GM19463 (cell line): ENCODE measurements at regions not wholly inside any gene's neighbourhood (a gene's known extent, or its start where the extent isn't known, plus 50 kb on each side); places are given as distances from the start of the nearest gene placed in this dataset.
"Not testable (repeated sequence)": the region's sequence is repeated elsewhere in the genome, so short reads cannot be mapped to it uniquely, and the experiment has no call there.

Source experiments
- ATAC-seq: cut with Tn5 transposase; IDR thresholded peaks from one replicate; pipeline ENCODE4 v1.9.1; 2021; ENCODE audit warnings: mild to moderate bottlenecking, moderate library complexity; ENCODE audit not compliant: unreplicated experiment

DNA sequence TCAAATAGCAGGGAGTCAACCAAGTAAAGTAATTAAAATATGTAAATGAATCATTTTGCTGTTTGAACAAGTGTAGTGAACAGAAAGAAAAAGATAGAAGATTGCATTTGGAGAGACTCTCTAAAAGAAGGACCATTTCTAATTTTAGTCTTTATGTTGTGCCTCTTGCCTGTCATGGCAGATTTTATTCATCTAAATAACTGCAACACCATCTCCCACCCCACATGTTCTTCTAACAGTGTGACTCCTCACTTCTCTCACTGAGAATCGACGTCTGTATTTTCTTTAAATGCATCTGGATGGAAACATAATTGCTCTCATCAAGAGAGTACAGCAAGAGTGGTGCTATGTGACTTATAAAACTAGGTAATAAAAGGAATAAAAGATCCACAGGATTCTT is 439.9 kb upstream of the GBE1 start:
- no peak for ATAC-seq

DNA sequence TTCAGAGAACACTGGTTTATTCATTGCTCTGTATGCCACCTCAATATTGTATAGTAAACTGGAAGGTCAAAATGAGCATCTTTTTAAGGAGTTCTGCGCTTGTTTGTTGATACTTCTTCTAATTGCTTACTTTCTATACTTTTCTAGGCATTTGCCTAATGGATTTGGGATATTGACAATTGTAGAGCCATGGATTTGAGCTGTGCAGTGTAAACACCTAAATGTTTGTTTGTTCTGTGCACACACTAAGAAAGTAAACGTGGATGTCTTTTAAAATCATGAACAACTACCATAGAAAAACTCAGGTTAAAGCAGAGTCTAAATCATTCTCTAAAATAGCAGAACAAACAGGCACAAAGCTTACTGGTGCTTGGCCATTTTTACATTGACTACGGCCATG is 436.6 kb upstream of the GBE1 start:
- no peak for ATAC-seq

DNA sequence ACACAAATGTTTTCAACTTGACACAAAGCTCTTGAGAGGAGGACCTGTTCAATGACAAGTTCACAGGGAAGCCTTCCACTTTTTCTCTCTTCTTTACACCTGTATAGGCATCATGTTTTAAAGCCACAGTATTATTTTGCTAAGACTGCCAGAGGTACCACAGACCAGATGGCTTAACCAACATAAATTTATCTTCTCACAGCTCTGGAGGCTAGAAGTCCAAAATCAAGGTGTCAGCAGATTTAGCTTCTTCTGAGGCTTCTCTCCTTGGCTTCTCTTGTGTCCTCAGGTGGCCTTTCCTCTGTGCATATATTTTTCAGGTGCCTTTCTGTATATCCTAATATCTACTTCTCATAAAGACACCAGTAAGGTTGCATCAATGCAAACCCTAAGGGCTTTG is 435.2 kb upstream of the GBE1 start:
- no peak for ATAC-seq

DNA sequence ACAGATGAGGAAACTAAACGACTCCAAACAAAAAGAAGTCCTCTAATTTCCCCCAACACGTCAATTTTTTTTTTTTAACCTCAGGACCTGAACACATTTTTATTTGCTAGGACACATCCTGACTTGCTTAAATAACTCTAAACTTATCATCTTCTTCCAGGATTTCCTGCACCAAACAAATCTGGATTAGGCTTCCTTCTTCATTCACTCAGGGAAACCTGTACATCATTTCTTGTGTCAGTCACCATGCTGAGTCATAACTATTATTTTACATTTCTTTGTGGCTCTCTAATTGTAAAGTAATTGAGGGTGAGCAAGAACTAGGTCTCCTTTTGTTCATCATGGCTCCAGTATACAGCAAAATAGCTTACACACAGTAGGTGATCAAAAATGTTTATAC is 433.4 kb upstream of the GBE1 start:
- ATAC-seq = no peak

DNA sequence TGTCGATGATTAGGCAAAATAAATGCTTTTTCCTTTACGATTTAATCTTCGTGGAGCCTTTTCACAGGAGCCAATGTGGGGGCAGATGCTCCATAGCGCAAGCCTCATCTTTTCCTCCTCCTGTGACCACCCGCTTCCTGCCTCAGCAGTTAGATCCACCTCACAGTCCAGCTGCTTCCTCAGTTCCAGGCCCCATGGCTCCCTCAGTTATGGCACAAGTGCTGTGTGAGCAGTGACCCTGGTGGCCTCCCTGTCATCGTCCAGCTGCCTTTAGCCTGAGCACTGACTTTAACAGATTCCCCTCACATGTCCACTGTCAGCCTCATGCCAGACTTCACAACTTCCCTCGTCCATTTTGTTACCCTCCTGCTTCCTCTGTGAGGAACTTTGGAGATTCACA is 424.6 kb upstream of the GBE1 start:
- ATAC-seq = no peak

DNA sequence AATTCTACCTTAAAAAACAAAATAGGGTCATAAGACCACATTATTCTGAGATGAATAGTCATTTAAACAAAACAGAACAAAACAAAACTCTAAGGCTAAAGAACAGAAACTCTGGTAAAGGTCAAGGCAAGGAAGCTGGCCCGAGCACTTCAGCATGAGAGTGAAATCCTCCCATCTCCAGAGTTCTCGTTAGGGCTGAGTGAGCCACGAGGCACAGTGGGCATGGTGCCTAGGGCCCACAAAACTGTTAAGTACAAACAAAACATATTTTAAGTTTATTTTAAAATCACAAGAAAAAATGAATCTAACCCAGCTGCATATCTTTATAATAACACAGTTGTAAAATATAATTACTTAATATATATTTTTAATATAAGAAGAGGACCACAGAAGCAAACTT is 417.8 kb upstream of the GBE1 start:
- ATAC-seq = no peak

DNA sequence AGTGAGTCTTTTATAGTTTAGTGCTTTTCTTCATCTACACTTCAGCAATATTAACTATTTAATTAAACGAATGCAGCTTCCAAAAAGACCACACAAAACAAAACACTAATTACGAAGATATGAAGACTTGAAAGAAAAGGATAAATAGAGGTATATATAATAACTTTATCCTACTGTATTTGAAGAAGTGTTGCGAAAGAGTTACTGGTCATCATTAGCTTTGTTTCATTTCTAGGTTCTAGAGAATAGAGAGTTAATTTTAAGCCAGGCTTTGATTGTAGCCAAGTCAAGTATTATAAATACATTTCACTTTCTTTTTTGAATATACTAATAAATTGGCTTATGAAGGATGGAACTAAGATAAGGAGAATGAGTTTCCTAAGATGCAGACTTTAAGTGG is 416.8 kb upstream of the GBE1 start:
- no peak for ATAC-seq

DNA sequence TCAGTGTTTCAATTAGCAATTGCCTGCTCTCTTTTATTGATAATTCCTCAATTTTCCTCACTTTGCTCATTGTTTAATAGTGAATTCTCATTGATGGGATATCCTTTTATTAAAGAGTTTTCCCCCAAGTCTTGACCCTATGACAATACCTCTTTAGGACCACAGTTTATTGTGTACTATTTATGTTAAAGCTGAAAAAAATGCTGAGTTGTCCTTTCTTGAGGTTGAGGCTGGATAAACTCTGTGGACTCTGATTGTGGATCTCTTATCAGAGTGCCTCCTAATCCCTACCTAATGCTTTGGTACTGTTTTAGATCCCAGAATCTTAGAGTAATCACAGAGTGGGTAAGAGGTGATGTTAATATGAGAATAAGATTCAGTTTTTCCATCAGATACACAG is 416.3 kb upstream of the GBE1 start:
- ATAC-seq = no peak

DNA sequence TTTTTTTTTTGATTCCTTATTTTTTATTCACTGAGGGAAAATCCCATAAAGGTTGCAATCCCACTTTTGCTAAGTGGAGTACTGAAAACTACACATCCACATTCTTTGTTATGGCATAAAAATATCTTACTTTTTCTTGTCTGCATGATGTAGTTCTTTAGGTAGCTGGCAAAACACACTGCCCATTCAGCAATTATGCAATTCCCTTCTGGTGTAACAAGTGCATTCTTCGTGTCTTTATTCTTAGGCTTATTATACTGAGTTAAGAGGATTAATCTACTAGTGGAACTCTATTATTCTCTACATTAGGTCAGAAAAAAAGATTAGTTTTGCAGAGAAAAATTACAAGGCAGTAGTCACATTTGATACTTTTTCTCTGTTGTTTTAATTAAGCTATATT is 403.8 kb upstream of the GBE1 start:
- no peak for ATAC-seq

DNA sequence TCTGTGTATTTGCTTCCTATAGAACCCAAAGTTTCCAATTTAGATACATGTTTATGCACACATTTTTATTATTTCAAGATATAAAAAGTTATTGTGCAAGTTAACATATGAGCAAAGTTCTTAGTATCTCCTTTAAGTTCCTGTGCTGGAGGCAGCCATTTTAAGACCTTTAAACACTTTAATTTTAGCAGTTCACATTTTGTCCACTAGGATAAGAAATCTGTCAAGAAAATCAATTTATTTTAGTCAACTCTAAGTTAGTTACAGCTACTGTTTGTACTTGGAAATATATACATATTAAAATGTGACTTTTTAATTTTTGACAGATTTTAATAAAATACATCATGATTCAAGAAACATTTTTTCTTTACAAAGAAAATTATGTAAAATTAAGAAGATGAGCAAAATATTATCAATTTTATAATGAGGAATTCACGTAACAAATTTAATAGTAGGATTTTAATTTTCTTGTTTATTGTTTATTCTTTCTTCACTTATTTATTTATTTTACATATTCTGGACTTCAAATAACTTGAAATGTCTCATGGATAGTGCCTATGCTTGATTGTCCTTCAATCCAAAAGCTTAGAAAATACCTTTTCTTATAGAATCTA is 402.6 kb upstream of the GBE1 start:
- no peak for ATAC-seq

DNA sequence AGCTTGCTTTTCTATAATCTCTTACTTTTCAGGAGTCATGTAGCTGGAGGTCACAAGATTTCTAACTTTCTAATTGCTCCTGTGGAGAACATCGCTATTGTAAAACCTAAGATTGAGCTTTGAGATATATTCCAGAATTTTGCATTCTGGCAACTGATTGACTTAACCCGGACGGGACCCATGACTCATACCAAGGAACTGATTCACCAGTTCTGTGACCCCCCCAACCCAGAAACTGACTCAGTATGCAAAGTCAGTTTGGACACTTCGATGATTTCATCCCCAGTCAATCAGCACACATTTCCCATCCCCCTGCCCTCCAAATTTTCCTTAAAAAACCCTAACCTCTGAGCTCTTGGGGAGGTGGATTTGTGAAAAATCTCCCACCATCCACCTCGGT is 396.5 kb upstream of the GBE1 start:
- no peak for ATAC-seq

DNA sequence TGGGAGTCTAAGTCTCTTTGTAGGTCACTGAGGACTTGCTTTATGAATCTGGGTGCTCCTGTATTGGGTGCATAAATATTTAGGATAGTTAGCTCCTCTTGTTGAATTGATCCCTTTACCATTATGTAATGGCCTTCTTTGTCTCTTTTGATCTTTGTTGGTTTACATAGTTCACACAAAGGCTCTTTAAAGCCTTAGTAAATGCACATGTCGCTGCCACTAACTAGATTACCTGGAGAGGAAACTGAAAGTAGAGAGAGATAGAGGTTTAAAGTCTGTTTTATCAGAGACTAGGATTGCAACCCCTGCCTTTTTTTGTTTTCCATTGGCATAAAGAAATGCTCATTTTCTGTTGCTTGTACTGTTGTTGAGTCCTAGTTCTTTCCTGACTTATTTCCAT is 392.4 kb upstream of the GBE1 start:
- ATAC-seq = not testable (repeated sequence)

DNA sequence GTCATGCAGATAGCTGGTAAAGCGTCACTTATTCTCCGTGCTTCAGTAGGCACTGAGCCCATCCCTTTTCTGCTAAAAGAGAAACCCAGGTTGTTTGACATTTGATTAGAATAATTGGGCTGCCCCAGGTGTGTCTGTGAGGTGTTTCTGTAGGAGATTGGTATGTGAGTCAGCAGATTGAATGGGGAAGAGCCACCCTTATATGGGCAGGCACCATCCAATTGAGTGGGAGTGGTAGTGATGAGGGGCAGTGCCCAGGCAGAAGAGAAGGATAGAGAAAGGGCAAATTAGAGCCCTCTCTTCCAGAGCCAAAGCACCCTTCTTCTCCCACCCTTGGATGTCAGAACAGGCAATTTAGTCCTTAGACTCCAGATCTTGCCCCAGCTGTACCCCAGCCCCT is 384.3 kb upstream of the GBE1 start:
- no peak for ATAC-seq

DNA sequence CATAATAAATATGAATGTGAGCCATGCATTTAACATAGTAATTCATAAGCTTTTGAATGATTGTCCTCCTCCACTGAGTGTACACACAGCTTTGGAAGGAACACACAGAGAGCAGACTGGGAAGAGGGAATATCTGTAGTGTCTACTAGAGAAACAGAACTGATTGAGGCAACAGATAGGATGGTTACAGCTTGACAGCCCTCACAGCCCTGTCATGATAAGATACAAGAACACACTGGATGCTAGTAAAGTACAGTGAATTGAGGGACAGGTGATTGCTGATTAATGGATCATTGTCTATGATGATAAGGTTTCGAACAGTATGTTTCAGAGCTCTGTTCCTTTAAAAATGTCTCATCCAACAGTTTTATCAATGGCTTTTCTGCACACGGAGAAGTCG is 383.4 kb upstream of the GBE1 start:
- ATAC-seq = no peak

DNA sequence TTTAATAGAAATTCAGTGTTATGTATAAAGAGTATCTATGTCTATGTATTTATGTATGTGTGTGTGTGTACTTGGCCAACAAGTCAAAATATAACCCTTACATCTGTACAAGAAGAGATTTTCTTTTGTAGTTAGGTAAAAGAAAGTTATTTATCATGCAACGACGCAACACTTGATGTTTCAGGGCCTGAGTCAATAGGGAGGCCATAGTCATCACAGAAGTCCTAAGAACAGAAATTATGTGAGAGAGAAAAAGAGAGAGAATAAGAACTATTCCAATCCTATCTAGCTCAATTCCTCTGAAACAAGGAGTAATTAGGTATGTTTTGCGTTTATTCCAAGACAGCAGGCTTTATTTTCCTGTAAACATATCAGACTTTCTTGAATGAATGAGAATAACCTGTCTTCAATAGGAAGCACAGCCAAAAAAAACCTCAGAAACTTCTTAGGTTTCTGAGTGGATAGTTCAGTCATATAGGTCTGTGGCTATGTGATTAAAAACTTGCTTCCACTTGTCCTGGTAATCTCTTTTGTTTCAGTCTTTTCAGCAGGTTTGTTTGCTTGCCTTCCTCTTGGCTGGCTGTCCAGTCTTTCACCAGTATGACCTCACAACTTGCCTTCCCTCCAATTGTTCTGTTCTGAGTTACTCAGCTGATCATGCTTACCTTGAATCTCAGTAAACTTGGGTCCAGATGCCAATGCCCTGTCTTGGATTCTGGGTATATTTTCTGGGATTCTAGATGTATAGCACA is 382.4 kb upstream of the GBE1 start:
- ATAC-seq = peak; percentile 41

DNA sequence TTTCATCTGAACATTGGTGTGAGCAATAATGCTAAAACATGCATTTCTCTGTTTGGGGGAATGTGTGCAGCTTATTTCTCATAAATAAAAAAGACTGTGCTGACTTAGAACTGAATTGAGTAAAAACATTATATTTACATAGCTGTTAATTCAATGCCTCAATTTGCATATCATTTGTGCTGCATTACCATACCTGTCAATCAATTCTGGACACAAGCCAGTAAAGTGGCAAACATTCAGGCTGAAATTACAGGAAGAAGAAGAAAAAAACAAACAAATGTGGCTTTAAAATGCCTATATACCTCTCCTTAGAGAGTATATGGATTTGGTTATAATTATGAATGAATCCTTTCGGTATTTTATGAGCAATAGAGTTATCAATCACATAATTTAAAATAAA is 380.1 kb upstream of the GBE1 start:
- ATAC-seq = no peak

DNA sequence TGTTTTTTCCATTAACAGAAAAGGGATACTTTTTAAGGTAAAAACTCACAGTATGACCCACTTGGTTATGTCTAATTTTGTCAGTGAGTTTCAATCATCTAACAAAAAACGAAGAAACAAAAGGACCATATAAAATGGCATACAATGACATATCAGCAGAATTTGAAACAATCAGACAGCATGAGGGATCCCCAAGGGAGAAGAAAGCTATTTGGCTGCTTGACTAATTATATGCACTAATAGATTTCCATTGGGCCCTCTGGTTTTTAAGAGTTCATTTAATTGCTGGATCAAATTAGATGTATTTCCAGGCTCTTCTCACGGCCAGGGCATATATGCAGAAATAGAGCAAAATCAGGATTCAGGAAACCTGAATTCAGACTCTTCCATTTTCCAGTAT is 376.4 kb upstream of the GBE1 start:
- no peak for ATAC-seq

DNA sequence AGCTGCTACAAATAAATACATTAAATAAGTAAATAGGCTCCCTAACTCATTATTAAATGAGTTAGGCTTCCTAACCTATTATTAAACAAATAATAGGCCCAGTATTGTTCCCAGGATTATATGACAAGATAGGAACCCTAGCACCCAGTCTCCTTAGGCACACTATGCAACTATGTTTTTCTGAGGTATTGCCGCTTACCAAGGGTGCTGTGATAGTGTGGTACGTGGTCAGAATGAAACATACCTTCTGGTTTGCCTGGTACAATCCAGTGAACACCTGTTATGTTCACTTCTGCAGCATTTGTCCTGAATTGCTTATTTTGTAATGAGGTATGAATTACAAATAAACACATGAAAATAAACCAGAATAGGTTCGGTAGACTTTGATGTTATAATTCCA is 375.6 kb upstream of the GBE1 start:
- no peak for ATAC-seq

DNA sequence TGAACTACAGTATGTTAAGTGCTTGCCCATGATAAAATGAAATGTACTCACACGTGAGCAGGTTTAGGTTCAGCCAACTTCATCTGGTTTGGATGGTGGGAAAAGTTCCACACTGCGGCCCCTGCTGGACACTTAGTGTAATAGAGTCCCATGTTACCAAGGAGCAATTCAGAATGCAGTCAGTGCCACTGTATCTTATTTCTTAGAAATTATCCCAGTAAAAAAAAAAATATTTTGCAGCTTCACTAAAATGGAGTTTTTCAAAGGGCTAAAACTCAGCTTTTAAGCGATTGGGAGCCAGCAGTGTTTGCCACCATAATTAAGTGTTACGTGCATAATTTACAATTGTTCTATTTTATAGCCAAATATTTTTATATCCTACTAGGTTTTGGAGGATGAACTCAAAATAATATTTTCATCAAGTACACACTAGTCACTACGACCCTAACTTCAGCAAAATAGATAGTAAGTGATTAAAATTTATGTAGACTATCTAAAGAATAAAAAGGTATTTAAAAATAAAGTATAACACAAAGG is 371.7 kb upstream of the GBE1 start:
- ATAC-seq = peak; percentile 89

DNA sequence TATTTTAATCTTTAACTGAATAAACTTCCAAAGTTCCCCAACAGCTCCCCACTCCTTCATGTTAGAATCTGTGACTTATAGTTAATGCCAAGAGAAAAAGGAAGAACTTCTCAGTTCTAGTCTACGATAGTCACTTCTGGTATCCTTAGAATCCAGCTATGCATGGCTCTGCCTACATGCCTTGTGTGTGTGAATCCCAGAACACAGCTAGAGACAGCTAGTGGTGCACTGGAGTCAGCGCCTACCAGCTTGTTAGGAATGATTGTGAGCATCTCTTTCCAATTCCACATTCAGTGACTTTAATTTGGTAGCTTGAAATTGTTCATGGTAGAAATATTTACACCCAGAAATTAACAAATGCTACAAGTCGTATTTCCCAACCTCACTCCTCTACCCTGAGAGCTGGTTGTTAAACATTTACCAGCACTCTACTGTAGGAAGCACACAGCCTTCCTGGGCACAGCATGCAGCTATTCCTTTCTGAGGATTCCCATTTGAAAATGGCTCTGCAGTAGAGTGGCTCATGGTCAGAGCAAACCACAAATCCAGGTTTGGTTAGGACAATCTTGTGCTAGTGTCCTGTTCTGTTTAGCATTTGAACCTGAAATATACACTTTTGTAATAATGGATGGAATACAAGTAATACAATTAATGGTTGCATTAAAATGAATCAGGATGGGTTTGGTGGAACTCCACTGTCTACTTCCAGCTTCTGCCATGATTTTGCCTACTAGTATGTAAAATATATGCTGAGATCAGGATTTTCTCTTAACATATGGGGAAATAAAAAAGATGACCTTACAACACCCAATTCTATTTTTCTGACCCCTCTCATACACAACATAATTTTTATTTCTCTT is 371.0 kb upstream of the GBE1 start:
- ATAC-seq = no peak

DNA sequence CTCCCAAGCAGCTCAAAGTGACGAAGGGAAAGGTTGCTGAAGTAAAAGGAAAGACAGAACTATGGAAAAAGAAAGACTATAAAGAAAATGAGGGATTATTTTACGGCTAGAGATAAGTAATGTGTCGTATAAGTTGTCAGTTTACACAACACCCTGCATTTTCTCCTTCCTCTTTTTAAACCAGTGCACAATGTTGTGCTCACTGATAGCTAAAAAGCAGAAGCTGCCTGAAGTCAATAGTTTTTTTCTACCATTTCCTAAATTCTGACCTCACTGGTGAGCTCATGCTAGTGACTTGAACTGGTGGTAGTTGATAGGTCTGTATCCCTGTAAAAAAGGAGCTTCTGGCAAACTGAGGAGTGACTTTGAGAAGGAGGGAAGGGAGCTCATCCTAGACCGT is 368.6 kb upstream of the GBE1 start:
- ATAC-seq = no peak
